ENCODE measurements at regions not wholly inside any gene's neighbourhood (a gene's known extent, or its start where the extent isn't known, plus 50 kb on each side); places are given as distances from the start of the nearest gene placed in this dataset.
"Not testable (repeated sequence)": the region's sequence is repeated elsewhere in the genome, so short reads cannot be mapped to it uniquely, and the experiment has no call there.

GRCh38 chr12:47366579-47366978 lies 286.8 kb upstream of the AMIGO2 start:
- intact Hi-C loops (cut with DNase I), result no loop called here
- Histone ChIP-seq H3K27ac (no peak overlapping the region), H3K4me1 (peaks cover 9% of the 10 kb centered on the region), H3K9me3 (no peaks in the 10 kb centered on the region), H3K4me3 (no peak overlapping the region), H3K27me3 (no peaks in the 10 kb centered on the region), H3K36me3 (no peaks in the 10 kb centered on the region)
- no peak for DNase-seq (ENCODE audit: extremely low spot score in 2 of 2)
- TF ChIP-seq CTCF (IDR thresholded peaks at IDR 0.05) (no peak), POLR2AphosphoS5 (IDR thresholded peaks at IDR 0.05; ENCODE audit: insufficient read depth in 1 of 2, low read depth in 1 of 2) (no peak), POLR2A (IDR thresholded peaks at IDR 0.05) (no peak)

DNA sequence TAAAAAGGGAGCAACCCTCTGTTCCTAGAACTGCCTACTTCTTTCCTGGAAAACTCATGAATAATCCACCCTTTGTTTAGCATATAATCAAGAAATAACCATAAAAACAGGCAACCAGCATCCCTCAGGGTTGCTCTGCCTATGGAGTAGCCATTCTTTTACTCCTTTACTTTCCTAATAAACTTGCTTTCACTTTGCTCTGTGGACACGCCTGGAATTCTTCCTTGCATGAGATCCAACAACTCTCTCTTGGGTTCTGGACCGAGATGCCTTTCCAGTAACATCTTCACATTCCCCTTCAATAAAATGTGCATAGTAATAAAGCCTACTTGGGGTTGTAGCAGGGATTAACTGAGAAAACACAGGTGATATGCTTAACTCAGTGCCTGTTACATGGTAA lies 286.4 kb upstream of the AMIGO2 start:
- no peaks in the 10 kb centered on the region for H3K36me3 ChIP-seq
- H3K4me1 ChIP-seq, result peaks cover 14% of the 10 kb centered on the region
- H3K27me3 ChIP-seq, result no peaks in the 10 kb centered on the region
- intact Hi-C loops (cut with DNase I), result no loop called here
- H3K9me3 ChIP-seq, result no peaks in the 10 kb centered on the region
- no peak for DNase-seq (ENCODE audit: extremely low spot score in 2 of 2)
- no peak overlapping the region for H3K27ac ChIP-seq
- no peak overlapping the region for H3K4me3 ChIP-seq
- TF ChIP-seq CTCF (IDR thresholded peaks at IDR 0.05), result no peak
- no peak for TF ChIP-seq POLR2AphosphoS5 (IDR thresholded peaks at IDR 0.05; ENCODE audit: insufficient read depth in 1 of 2, low read depth in 1 of 2)
- no peak for TF ChIP-seq POLR2A (IDR thresholded peaks at IDR 0.05)

DNA sequence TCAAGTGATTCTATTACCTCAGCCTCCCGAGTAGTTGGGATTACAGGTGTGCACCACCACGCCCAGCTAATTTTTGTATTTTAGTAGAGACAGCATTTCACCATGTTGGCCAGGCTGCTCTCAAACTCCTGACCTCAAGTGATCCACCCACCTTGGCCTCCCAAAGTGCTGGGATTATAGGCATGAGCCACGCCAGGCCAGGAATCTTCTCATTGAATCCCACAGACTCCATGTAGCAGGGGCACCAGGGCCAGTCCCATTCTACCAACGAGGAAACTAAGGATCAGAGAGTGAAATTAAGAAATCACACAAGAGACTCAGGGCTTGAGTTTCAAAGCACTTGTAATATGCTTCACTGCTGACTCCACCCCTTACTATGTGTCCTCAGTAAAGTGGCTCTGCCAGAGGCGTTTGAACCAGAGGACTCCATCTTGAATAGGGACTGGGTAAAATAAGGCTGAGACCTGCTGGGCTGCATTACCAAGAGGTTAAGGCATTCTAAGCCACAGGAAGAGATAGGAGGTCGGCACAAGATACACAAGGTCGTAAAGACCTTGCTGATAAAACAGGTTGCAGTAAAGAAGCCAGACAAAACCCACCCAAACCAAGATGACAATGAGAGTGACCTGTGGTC lies 285.8 kb upstream of the AMIGO2 start:
- H3K27ac ChIP-seq; H3K9me3 ChIP-seq; H3K27me3 ChIP-seq; H3K4me3 ChIP-seq; intact Hi-C loops (cut with DNase I); H3K36me3 ChIP-seq; DNase-seq (ENCODE audit: extremely low spot score in 2 of 2): not testable (repeated sequence)
- H3K4me1 ChIP-seq, result peaks cover 16% of the 10 kb centered on the region

GRCh38 chr12:47364261-47364660 lies 284.5 kb upstream of the AMIGO2 start:
- Histone ChIP-seq H3K9me3 (no peaks in the 10 kb centered on the region), H3K27ac (no peak overlapping the region), H3K36me3 (no peaks in the 10 kb centered on the region), H3K4me3 (no peak overlapping the region), H3K27me3 (no peaks in the 10 kb centered on the region), H3K4me1 (peaks cover 16% of the 10 kb centered on the region)
- TF ChIP-seq CTCF (IDR thresholded peaks at IDR 0.05) (no peak), POLR2AphosphoS5 (IDR thresholded peaks at IDR 0.05; ENCODE audit: insufficient read depth in 1 of 2, low read depth in 1 of 2) (no peak), POLR2A (IDR thresholded peaks at IDR 0.05) (no peak)
- intact Hi-C loops (cut with DNase I), result no loop called here
- no peak for DNase-seq (ENCODE audit: extremely low spot score in 2 of 2)

- Histone ChIP-seq H3K36me3 (no peaks in the 10 kb centered on the region), H3K4me3 (no peak overlapping the region), H3K4me1 (peaks cover 10% of the 10 kb centered on the region), H3K27me3 (no peaks in the 10 kb centered on the region), H3K9me3 (no peaks in the 10 kb centered on the region), H3K27ac (no peak overlapping the region)
- intact Hi-C loops (cut with DNase I), result no loop called here
- no peak for DNase-seq (ENCODE audit: extremely low spot score in 2 of 2)
- TF ChIP-seq CTCF (IDR thresholded peaks at IDR 0.05), result no peak
- no peak for TF ChIP-seq POLR2A (IDR thresholded peaks at IDR 0.05)
- no peak for TF ChIP-seq POLR2AphosphoS5 (IDR thresholded peaks at IDR 0.05; ENCODE audit: insufficient read depth in 1 of 2, low read depth in 1 of 2)
Measured at GRCh38 chr12:47362126-47362705, 282.5 kb upstream of the AMIGO2 start.

All from vagina (tissue), 2 donors.